ENCODE measurements at regions not wholly inside any gene's neighbourhood (a gene's known extent, or its start where the extent isn't known, plus 50 kb on each side); places are given as distances from the start of the nearest gene placed in this dataset.

GRCh38 chr13:73422973-73423372, 364.2 kb downstream of the KLF5 start:
- ATAC-seq (no peak), DNase-seq (no peak)
- intact Hi-C loops (cut with DNase I), result no loop called here
- H3K9me3 ChIP-seq, result no peaks in the 10 kb centered on the region
- TF ChIP-seq, protein P1, sequence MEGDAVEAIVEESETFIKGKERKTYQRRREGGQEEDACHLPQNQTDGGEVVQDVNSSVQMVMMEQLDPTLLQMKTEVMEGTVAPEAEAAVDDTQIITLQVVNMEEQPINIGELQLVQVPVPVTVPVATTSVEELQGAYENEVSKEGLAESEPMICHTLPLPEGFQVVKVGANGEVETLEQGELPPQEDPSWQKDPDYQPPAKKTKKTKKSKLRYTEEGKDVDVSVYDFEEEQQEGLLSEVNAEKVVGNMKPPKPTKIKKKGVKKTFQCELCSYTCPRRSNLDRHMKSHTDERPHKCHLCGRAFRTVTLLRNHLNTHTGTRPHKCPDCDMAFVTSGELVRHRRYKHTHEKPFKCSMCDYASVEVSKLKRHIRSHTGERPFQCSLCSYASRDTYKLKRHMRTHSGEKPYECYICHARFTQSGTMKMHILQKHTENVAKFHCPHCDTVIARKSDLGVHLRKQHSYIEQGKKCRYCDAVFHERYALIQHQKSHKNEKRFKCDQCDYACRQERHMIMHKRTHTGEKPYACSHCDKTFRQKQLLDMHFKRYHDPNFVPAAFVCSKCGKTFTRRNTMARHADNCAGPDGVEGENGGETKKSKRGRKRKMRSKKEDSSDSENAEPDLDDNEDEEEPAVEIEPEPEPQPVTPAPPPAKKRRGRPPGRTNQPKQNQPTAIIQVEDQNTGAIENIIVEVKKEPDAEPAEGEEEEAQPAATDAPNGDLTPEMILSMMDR (IDR thresholded peaks at IDR 0.05), result no peak
- H3K27me3 ChIP-seq, result no peaks in the 10 kb centered on the region
- no peak overlapping the region for H3K27ac ChIP-seq
- no peak overlapping the region for H3K4me3 ChIP-seq
- H3K4me1 ChIP-seq, result no peaks in the 10 kb centered on the region
- H3K36me3 ChIP-seq, result no peaks in the 10 kb centered on the region

GRCh38 chr13:73421310-73421912, 362.6 kb downstream of the KLF5 start:
- H3K36me3 ChIP-seq, result no peaks in the 10 kb centered on the region
- H3K4me1 ChIP-seq, result no peaks in the 10 kb centered on the region
- no peak overlapping the region for H3K4me3 ChIP-seq
- intact Hi-C loops (cut with DNase I), result no loop called here
- no peak for ATAC-seq
- no peaks in the 10 kb centered on the region for H3K9me3 ChIP-seq
- TF ChIP-seq, protein P1 (IDR thresholded peaks at IDR 0.05), result no peak
- no peaks in the 10 kb centered on the region for H3K27me3 ChIP-seq
- no peak for DNase-seq
- H3K27ac ChIP-seq, result no peak overlapping the region

- ATAC-seq, result no peak
These were observed 360.4 kb downstream of the KLF5 start for GRCh38 chr13:73419186-73419585.

GRCh38 chr13:73417012-73417615, 358.3 kb downstream of the KLF5 start:
- DNase-seq (no peak), ATAC-seq (peak; percentile 74)
- no peak overlapping the region for H3K27ac ChIP-seq
- no peaks in the 10 kb centered on the region for H3K9me3 ChIP-seq
- TF ChIP-seq, protein P1 (IDR thresholded peaks at IDR 0.05), result peak; percentile 7
- H3K4me3 ChIP-seq, result no peak overlapping the region
- no peaks in the 10 kb centered on the region for H3K27me3 ChIP-seq
- intact Hi-C loops (cut with DNase I), result no loop called here
- H3K36me3 ChIP-seq, result no peaks in the 10 kb centered on the region
- H3K4me1 ChIP-seq, result no peaks in the 10 kb centered on the region

More at GRCh38 chr13:73419186-73419585, 360.4 kb downstream of the KLF5 start:
- intact Hi-C loops (cut with DNase I), result no loop called here
- H3K36me3 ChIP-seq, result no peaks in the 10 kb centered on the region
- no peaks in the 10 kb centered on the region for H3K27me3 ChIP-seq
- H3K4me1 ChIP-seq, result no peaks in the 10 kb centered on the region
- no peaks in the 10 kb centered on the region for H3K9me3 ChIP-seq
- TF ChIP-seq, protein P1 (IDR thresholded peaks at IDR 0.05), result no peak
- no peak overlapping the region for H3K4me3 ChIP-seq
- no peak overlapping the region for H3K27ac ChIP-seq
- no peak for DNase-seq

GRCh38 chr13:73416093-73416492, 357.3 kb downstream of the KLF5 start:
- H3K27ac ChIP-seq, result no peak overlapping the region
- H3K9me3 ChIP-seq, result no peaks in the 10 kb centered on the region
- peak; percentile 84 for ATAC-seq
- H3K36me3 ChIP-seq, result no peaks in the 10 kb centered on the region
- TF ChIP-seq, protein P1 (IDR thresholded peaks at IDR 0.05), result no peak
- no peak for DNase-seq
- H3K4me1 ChIP-seq, result no peaks in the 10 kb centered on the region
- no peak overlapping the region for H3K4me3 ChIP-seq
- intact Hi-C loops (cut with DNase I), result no loop called here
- H3K27me3 ChIP-seq, result no peaks in the 10 kb centered on the region

Data from upper lobe of right lung (tissue), 1 donor.